SK-N-MC (cell line): ENCODE measurements at regions not wholly inside any gene's neighbourhood (a gene's known extent, or its start where the extent isn't known, plus 50 kb on each side); places are given as distances from the start of the nearest gene placed in this dataset.

ENCODE experiments used
- EZH2 ChIP-seq: fragments of 200-600 bp; sonication (generic); IDR thresholded peaks from one replicate; pipeline ENCODE4 v1.6.1; 2017; ENCODE audit warnings: antibody characterized with exemption
- FOXP2 ChIP-seq: optimal IDR thresholded peaks from 2 replicates; pipeline ENCODE3; 2011; ENCODE audit warnings: mild to moderate bottlenecking, moderate library complexity; ENCODE audit not compliant: insufficient read depth; ENCODE audit errors: extremely low read length, control extremely low read depth
- POLR2AphosphoS5 ChIP-seq: IDR thresholded peaks from 2 replicates; pipeline ENCODE4 v1.6.1; 2012; ENCODE audit warnings: mild to moderate bottlenecking, low read depth, low read length, borderline replicate concordance

DNA sequence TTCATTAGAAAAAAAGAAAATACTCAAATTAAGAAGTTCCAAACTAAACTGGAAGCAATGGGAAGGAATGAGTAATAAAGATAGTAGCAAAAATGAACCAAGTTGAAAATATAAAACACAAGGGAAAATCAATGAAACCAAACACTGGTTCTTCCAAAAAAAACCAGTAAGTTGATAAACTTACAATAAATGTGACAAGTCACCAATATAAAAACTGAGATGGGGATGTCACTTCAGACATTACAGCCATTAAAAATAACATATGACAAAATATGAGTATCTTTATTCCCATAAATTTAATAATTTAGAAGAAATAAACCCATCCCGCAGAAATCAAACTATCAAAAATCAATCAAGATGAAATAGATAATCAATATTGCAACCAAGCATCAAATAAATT lies 633.9 kb upstream of the RAB6C start:
- TF ChIP-seq EZH2 = no peak
- no peak for TF ChIP-seq POLR2AphosphoS5
- TF ChIP-seq FOXP2 = no peak
